IMR-90 (cell line): ENCODE measurements at regions not wholly inside any gene's neighbourhood (a gene's known extent, or its start where the extent isn't known, plus 50 kb on each side); places are given as distances from the start of the nearest gene placed in this dataset.
A peak's percentile ranks its signal among the peaks of the same experiment; 100 is the strongest.

Experiments used
- ATAC-seq: fragments of 200-7000 bp; cut with Tn5 transposase; 2 replicates; pipeline ENCODE4 v1.9.1; 2020; ENCODE audit warnings: low read depth, mild to moderate bottlenecking, moderate library complexity
- BruUV-seq: library from RNA; stranded (reverse); fragments of 400-500 nt; replicated peaks from 2 replicates; lab custom pipeline; 2021; lab: Mats Ljungman, UMichigan
- CTCF ChIA-PET: fragments of 300-600 bp; formaldehyde crosslinking; extraction: SDS; loops from one replicate; lab custom pipeline; 2021; ENCODE audit warnings: antibody characterized with exemption; lab: Yijun Ruan, JAX
- POLR2A ChIA-PET: fragments of 300-600 bp; sonication (Branson Sonifier 250); formaldehyde crosslinking; loops from one replicate; lab custom pipeline; 2022; ENCODE audit warnings: antibody characterized with exemption; ENCODE audit not compliant: unreplicated experiment; lab: Charles Lee
- DNase-seq: peaks from one replicate; pipeline ENCODE4 v3.0.0; 2013
- H2AFZ ChIP-seq: replicated peaks from 2 replicates; pipeline ENCODE3; 2013; ENCODE audit warnings: low read length, mild to moderate bottlenecking; ENCODE audit not compliant: poor library complexity
- H2AK5ac ChIP-seq: 2 replicates; pipeline ENCODE4 v1.6.1; 2013; ENCODE audit warnings: low read depth, low read length, inconsistent platforms
- H2AK9ac ChIP-seq: replicated peaks from 2 replicates; pipeline ENCODE3; 2013; ENCODE audit warnings: mild to moderate bottlenecking, low read depth, low read length, moderate library complexity; ENCODE audit not compliant: poor library complexity
- H2BK120ac ChIP-seq: 2 replicates; pipeline ENCODE4 v1.6.1; 2013; ENCODE audit warnings: low read depth, low read length, inconsistent platforms
- H2BK15ac ChIP-seq: 3 replicates; pipeline ENCODE4 v1.6.1; 2013; ENCODE audit warnings: low read depth, low read length, inconsistent platforms
- H2BK20ac ChIP-seq: 2 replicates; pipeline ENCODE4 v1.6.1; 2013; ENCODE audit warnings: low read depth, mild to moderate bottlenecking, inconsistent platforms, low read length, moderate library complexity
- H2BK5ac ChIP-seq: 2 replicates; pipeline ENCODE4 v1.6.1; 2013; ENCODE audit warnings: mild to moderate bottlenecking, low read depth, low read length, inconsistent platforms; ENCODE audit not compliant: poor library complexity, severe bottlenecking
- H3K14ac ChIP-seq: replicated peaks from 2 replicates; pipeline ENCODE4 v1.6.1; 2013; ENCODE audit warnings: low read depth, low read length, inconsistent platforms
- H3K18ac ChIP-seq: 2 replicates; pipeline ENCODE4 v1.6.1; 2013; ENCODE audit warnings: low read depth, low read length, control low read depth
- H3K23ac ChIP-seq: 2 replicates; pipeline ENCODE4 v1.6.1; 2013; ENCODE audit warnings: low read depth, low read length, inconsistent platforms
- H3K27ac ChIP-seq: 2 replicates; pipeline ENCODE4 v1.5.1; 2013; ENCODE audit warnings: mild to moderate bottlenecking, control low read depth, low read length; ENCODE audit not compliant: insufficient read depth
- H3K27me3 ChIP-seq: 2 replicates; pipeline ENCODE4 v1.6.1; 2013; ENCODE audit warnings: low read length; ENCODE audit not compliant: control insufficient read depth, insufficient read depth
- H3K36me3 ChIP-seq: 2 replicates; pipeline ENCODE4 v1.6.1; 2013; ENCODE audit warnings: low read length, mixed read lengths; ENCODE audit not compliant: control insufficient read depth, insufficient read depth
- H3K4ac ChIP-seq: 2 replicates; pipeline ENCODE4 v1.6.1; 2013; ENCODE audit warnings: low read depth, low read length, inconsistent platforms
- H3K4me1 ChIP-seq: 2 replicates; pipeline ENCODE4 v1.6.1; 2013; ENCODE audit warnings: low read length, mixed read lengths; ENCODE audit not compliant: control insufficient read depth, insufficient read depth
- H3K4me2 ChIP-seq: 2 replicates; pipeline ENCODE4 v1.6.1; 2013; ENCODE audit warnings: low read depth, mild to moderate bottlenecking, control low read depth, low read length, moderate library complexity
- H3K4me3 ChIP-seq: 2 replicates; pipeline ENCODE4 v1.5.1; 2013; ENCODE audit warnings: low read depth, mild to moderate bottlenecking, control low read depth, low read length, moderate library complexity; ENCODE audit not compliant: insufficient read depth
- H3K56ac ChIP-seq: 2 replicates; pipeline ENCODE4 v1.6.1; 2013; ENCODE audit warnings: low read length, inconsistent platforms; ENCODE audit not compliant: insufficient read depth; ENCODE audit errors: extremely low read depth
- H3K79me1 ChIP-seq, 2 experiments: 2 replicates each; pipeline ENCODE4 v1.6.1; 2013; ENCODE audit warnings: low read length in 2 of 2, inconsistent platforms in 1 of 2, low read depth in 1 of 2
- H3K9ac ChIP-seq: 2 replicates; pipeline ENCODE4 v1.6.1; 2013; ENCODE audit warnings: low read depth, low read length, control low read depth
- H3K9me1 ChIP-seq: 2 replicates; pipeline ENCODE4 v1.6.1; 2013; ENCODE audit warnings: low read length, inconsistent platforms; ENCODE audit not compliant: insufficient read depth
- H3K9me3 ChIP-seq: 2 replicates; pipeline ENCODE4 v1.6.1; 2013; ENCODE audit warnings: low read length; ENCODE audit not compliant: control insufficient read depth, insufficient read depth
- H4K20me1 ChIP-seq: 2 replicates; pipeline ENCODE4 v1.6.1; 2013; ENCODE audit warnings: low read length, inconsistent platforms; ENCODE audit not compliant: insufficient read depth
- H4K5ac ChIP-seq: 2 replicates; pipeline ENCODE4 v1.6.1; 2013; ENCODE audit warnings: mild to moderate bottlenecking, low read depth, low read length, control low read depth
- H4K8ac ChIP-seq, 2 experiments: 2 replicates each; pipeline ENCODE4 v1.6.1; 2013; ENCODE audit warnings: low read depth in 2 of 2, low read length in 2 of 2, control low read depth in 1 of 2, inconsistent platforms in 1 of 2
- H4K91ac ChIP-seq: 2 replicates; pipeline ENCODE4 v1.6.1; 2013; ENCODE audit warnings: low read depth, low read length, inconsistent platforms; ENCODE audit not compliant: insufficient read depth
- BHLHE40 ChIP-seq: fragments of 150-350 bp; IDR thresholded peaks from 2 replicates; pipeline ENCODE4 v1.6.1; 2016; ENCODE audit warnings: mild to moderate bottlenecking, low read depth, low read length
- CEBPB ChIP-seq: IDR thresholded peaks from 2 replicates; pipeline ENCODE4 v1.6.1; 2012; ENCODE audit warnings: low read depth, low read length, improper control_type of control experiment
- CHD1 ChIP-seq: IDR thresholded peaks from 2 replicates; pipeline ENCODE4 v1.6.1; 2012; ENCODE audit warnings: low read depth, low read length, improper control_type of control experiment
- CTCF ChIP-seq: conservative IDR thresholded peaks from 2 replicates; pipeline ENCODE4 v1.5.1; 2012; ENCODE audit warnings: mild to moderate bottlenecking, low read depth, low read length, improper control_type of control experiment
- ELK1 ChIP-seq: fragments of 150-350 bp; IDR thresholded peaks from 2 replicates; pipeline ENCODE4 v1.6.1; 2016; ENCODE audit warnings: low read depth, mild to moderate bottlenecking, low read length, moderate library complexity, borderline replicate concordance
- FOS ChIP-seq: fragments of 150-350 bp; IDR thresholded peaks from 2 replicates; pipeline ENCODE4 v1.6.1; 2016; ENCODE audit warnings: low read depth, low read length
- MAFK ChIP-seq: IDR thresholded peaks from 2 replicates; pipeline ENCODE4 v1.6.1; 2012; ENCODE audit warnings: low read depth, low read length, improper control_type of control experiment
- MAZ ChIP-seq: IDR thresholded peaks from 2 replicates; pipeline ENCODE4 v1.6.1; 2012; ENCODE audit warnings: low read depth, mild to moderate bottlenecking, low read length, improper control_type of control experiment, moderate library complexity, borderline replicate concordance
- MXI1 ChIP-seq: IDR thresholded peaks from 2 replicates; pipeline ENCODE4 v1.6.1; 2012; ENCODE audit warnings: low read depth, mild to moderate bottlenecking, low read length, moderate library complexity, borderline replicate concordance
- NFE2L2 ChIP-seq: fragments of 150-350 bp; IDR thresholded peaks from 2 replicates; pipeline ENCODE4 v1.6.1; 2016; ENCODE audit warnings: low read depth, mild to moderate bottlenecking, low read length
- POLR2A ChIP-seq: IDR thresholded peaks from 2 replicates; pipeline ENCODE4 v1.6.1; 2012; ENCODE audit warnings: mild to moderate bottlenecking, low read depth, low read length
- RAD21 ChIP-seq: IDR thresholded peaks from 2 replicates; pipeline ENCODE4 v1.6.1; 2012; ENCODE audit warnings: low read length, improper control_type of control experiment
- RCOR1 ChIP-seq: IDR thresholded peaks from 2 replicates; pipeline ENCODE4 v1.6.1; 2012; ENCODE audit warnings: mild to moderate bottlenecking, low read length, improper control_type of control experiment; ENCODE audit not compliant: insufficient replicate concordance
- RFX5 ChIP-seq: IDR thresholded peaks from 2 replicates; pipeline ENCODE4 v1.8.0; 2012; ENCODE audit warnings: low read depth, mild to moderate bottlenecking, low read length, moderate library complexity
- SMC3 ChIP-seq: fragments of 150-350 bp; IDR thresholded peaks from 2 replicates; pipeline ENCODE4 v1.6.1; 2016; ENCODE audit warnings: low read depth, mild to moderate bottlenecking, antibody characterized with exemption, low read length, moderate library complexity
- USF2 ChIP-seq: fragments of 150-350 bp; IDR thresholded peaks from 2 replicates; pipeline ENCODE4 v1.6.1; 2017; ENCODE audit warnings: mild to moderate bottlenecking, antibody characterized with exemption, low read length, low read depth
- WGBS, 2 experiments: methylation state at CpG; one replicate each; pipeline versions ENCODE4 v1.1.5 to v1.1.7; 2013; ENCODE audit warnings: missing lambda C conversion rate in 2 of 2; ENCODE audit not compliant: insufficient read length in 1 of 2; ENCODE audit errors: extremely low coverage in 2 of 2; 5-methylcytosine and 5-hydroxymethylcytosine counted together
- dilution Hi-C: fragments of 300-500 bp; cut with HindIII; formaldehyde crosslinking; loops from one replicate; pipeline ENCODE4 v1.14.3; 2018; ENCODE audit warnings: low sequenced_read_pairs; ENCODE audit not compliant: unreplicated experiment
- in situ Hi-C: fragments of 300-500 bp; cut with MboI; formaldehyde crosslinking; loops from 3 replicates; pipeline ENCODE4 v1.14.3; 2019; ENCODE audit warnings: low sequenced_read_pairs, inconsistent platforms, mixed read lengths
- intact Hi-C: fragments of 100-400 bp; cut with micrococcal nuclease; formaldehyde crosslinking; loops from 2 replicates; pipeline ENCODE4 v1.10.0; 2022

GRCh38 chr9:21564175-21564574 is 82.1 kb upstream of the IFNE start:
- WGBS, 2 experiments = no CpG with 5 or more reads among the region's 1 CpG
- Histone ChIP-seq H4K5ac (no peak overlapping the region; the same call in 1 of the 2 replicates), H4K20me1 (no peaks in the 10 kb centered on the region), H2BK120ac (no peak overlapping the region), H2AFZ (no peak overlapping the region), H3K14ac (no peak overlapping the region), H3K18ac (no peak overlapping the region), H3K4ac (no peak overlapping the region), H3K27me3 (no peaks in the 10 kb centered on the region), H2BK5ac (no peak overlapping the region), H4K8ac (no peak overlapping the region), H3K23ac (no peak overlapping the region), H4K91ac (no peak overlapping the region), H2AK5ac (no peak overlapping the region), H3K4me2 (peak overlapping the region; percentile 5; the same call in 1 of the 2 replicates), H3K9ac (no peak overlapping the region), H3K56ac (no peak overlapping the region), H3K9me3 (no peaks in the 10 kb centered on the region), H3K4me3 (no peak overlapping the region), H3K27ac (no peak overlapping the region), H3K79me1 (peaks cover 0 to 10% of the 10 kb centered on the region in 2 experiments; a peak in 2 of 4 replicates), H3K4me1 (peaks cover 5% of the 10 kb centered on the region), H2BK15ac (no peak overlapping the region), H3K9me1 (0 out of 2 replicates have a peak, but pooled peaks cover 2% of the 10 kb centered on the region), H2BK20ac (no peak overlapping the region), H2AK9ac (no peak overlapping the region), H3K36me3 (no peaks in the 10 kb centered on the region)
- in situ Hi-C loops (no loop called here), intact Hi-C loops (no loop called here), dilution Hi-C loops (loop anchor here (25.0 kb wide), 1 partner anchor 223 kb away; no protein-coding TSS in a partner anchor)
- ChIA-PET POLR2A (no interaction called here), CTCF (no interaction called here)
- DNase-seq (no peak), ATAC-seq (no peak)
- TF ChIP-seq RFX5 = no peak
- TF ChIP-seq POLR2A = no peak
- no peak for TF ChIP-seq CHD1
- no peak for TF ChIP-seq RCOR1
- no peak for TF ChIP-seq NFE2L2
- TF ChIP-seq RAD21 = no peak
- TF ChIP-seq USF2 = no peak
- no peak for TF ChIP-seq SMC3
- TF ChIP-seq BHLHE40 = no peak
- TF ChIP-seq CEBPB = no peak
- no peak for TF ChIP-seq MXI1
- no peak for TF ChIP-seq CTCF
- TF ChIP-seq MAZ = no peak
- TF ChIP-seq ELK1 = no peak
- no peak for TF ChIP-seq MAFK
- TF ChIP-seq FOS = no peak
- no TSS peak for BruUV-seq
